Nephron (organoid): ENCODE measurements at regions not wholly inside any gene's neighbourhood (a gene's known extent, or its start where the extent isn't known, plus 50 kb on each side); places are given as distances from the start of the nearest gene placed in this dataset.

Experiments used
- H3K27ac Mint-ChIP-seq, 3 experiments: 2 replicates each; pipeline ENCODE4 v1.8.0; 2020; ENCODE audit warnings: mixed read lengths in 3 of 3, mild to moderate bottlenecking in 2 of 3, moderate library complexity in 1 of 3
- H3K27me3 Mint-ChIP-seq: 2 replicates; pipeline ENCODE4 v1.8.0; 2021; ENCODE audit warnings: low read depth, mild to moderate bottlenecking, moderate library complexity, mixed read lengths
- H3K36me3 Mint-ChIP-seq: 2 replicates; pipeline ENCODE4 v1.8.0; 2020; ENCODE audit warnings: low read depth, mixed read lengths
- H3K4me1 Mint-ChIP-seq: 2 replicates; pipeline ENCODE4 v1.8.0; 2020; ENCODE audit warnings: mixed read lengths
- H3K4me3 Mint-ChIP-seq, 3 experiments: 2 replicates each; pipeline ENCODE4 v1.8.0; 2020; ENCODE audit warnings: mild to moderate bottlenecking in 3 of 3, mixed read lengths in 3 of 3, moderate library complexity in 2 of 3
- H3K9me3 Mint-ChIP-seq: 2 replicates; pipeline ENCODE4 v1.8.0; 2020; ENCODE audit warnings: mixed read lengths
- TF ChIP-seq, protein P1 (sequence below), 3 experiments: fragments of 200-600 bp; sonication (generic); IDR thresholded peaks; one replicate each; pipeline ENCODE4 v1.5.0; 2021; ENCODE audit warnings: antibody characterized with exemption in 3 of 3; ENCODE audit not compliant: unreplicated experiment in 3 of 3

DNA sequence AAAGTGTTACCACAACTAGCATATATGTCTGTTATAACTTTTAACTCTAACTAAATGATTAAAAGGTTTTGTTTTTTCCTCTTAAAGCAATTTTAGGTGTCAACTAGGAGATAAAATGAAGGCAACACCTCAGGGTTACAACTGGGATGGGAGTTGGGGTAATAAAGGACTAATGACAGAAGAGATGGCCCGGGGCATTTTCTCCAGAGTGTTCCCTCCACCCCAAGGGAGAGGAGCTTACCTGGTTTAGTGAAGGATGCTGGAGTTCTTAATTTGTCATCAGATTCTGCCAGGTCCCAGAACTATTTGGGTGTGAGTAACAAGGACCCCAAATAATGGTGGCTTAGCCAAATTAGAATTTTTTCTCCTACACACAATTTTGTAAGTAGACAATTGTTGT, 260.3 kb downstream of the CD109 start:
- H3K27ac Mint-ChIP-seq, result no peak overlapping the region
- peaks cover 4% of the 10 kb centered on the region for H3K4me1 Mint-ChIP-seq
- H3K4me3 Mint-ChIP-seq, result no peak overlapping the region
- no peaks in the 10 kb centered on the region for H3K27me3 Mint-ChIP-seq
- TF ChIP-seq, protein P1, sequence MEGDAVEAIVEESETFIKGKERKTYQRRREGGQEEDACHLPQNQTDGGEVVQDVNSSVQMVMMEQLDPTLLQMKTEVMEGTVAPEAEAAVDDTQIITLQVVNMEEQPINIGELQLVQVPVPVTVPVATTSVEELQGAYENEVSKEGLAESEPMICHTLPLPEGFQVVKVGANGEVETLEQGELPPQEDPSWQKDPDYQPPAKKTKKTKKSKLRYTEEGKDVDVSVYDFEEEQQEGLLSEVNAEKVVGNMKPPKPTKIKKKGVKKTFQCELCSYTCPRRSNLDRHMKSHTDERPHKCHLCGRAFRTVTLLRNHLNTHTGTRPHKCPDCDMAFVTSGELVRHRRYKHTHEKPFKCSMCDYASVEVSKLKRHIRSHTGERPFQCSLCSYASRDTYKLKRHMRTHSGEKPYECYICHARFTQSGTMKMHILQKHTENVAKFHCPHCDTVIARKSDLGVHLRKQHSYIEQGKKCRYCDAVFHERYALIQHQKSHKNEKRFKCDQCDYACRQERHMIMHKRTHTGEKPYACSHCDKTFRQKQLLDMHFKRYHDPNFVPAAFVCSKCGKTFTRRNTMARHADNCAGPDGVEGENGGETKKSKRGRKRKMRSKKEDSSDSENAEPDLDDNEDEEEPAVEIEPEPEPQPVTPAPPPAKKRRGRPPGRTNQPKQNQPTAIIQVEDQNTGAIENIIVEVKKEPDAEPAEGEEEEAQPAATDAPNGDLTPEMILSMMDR (IDR thresholded peaks at IDR 0.05; ENCODE audit: unreplicated experiment in 3 of 3), result no peak
- no peaks in the 10 kb centered on the region for H3K36me3 Mint-ChIP-seq
- peaks cover 5% of the 10 kb centered on the region for H3K9me3 Mint-ChIP-seq

DNA sequence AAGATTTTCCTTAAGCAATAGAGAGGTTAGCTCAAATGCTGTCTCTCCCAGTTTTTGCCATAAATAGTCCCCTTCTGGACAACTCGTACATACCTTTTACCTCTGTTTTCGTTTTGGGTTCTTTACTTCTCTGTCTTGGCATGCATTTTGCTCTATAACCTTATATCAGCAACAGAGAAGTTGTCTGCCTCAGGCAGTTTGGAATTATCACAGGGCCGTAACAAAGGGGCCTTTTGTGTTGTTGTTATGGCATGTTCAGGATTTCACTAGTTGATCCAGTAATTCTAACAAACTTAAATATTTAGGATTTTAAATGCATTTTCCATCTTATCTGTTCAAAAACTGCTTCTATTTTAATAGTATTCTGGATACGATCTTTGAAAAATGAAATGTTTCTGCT, 259.8 kb downstream of the CD109 start:
- Mint-ChIP-seq H3K36me3 (no peaks in the 10 kb centered on the region), H3K4me3 (no peak overlapping the region), H3K9me3 (peaks cover under 1% of the 10 kb centered on the region), H3K27me3 (no peaks in the 10 kb centered on the region), H3K4me1 (peaks cover 8% of the 10 kb centered on the region), H3K27ac (no peak overlapping the region)
- TF ChIP-seq, protein P1 (IDR thresholded peaks at IDR 0.05; ENCODE audit: unreplicated experiment in 3 of 3), result no peak

DNA sequence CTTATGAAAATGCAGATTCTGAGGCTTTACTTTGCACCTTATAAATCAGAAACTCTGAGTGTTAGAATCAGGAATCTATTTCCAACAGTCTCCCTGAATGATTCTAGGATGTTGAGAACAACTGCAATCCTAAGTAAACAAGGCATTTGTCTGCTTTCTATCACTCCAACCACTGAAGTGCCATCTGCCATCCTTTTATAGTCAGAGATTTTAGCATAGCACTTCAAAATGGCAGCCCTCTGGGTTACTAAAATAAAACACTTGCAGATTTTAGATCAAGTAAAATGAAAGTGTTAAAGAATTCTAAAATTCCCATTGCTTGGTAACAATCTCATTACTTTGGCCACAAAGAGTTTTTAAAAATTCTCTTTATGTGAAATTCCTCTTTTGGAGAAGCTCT, 258.9 kb downstream of the CD109 start:
- no peaks in the 10 kb centered on the region for H3K36me3 Mint-ChIP-seq
- H3K4me1 Mint-ChIP-seq, result peaks cover 8% of the 10 kb centered on the region
- no peaks in the 10 kb centered on the region for H3K27me3 Mint-ChIP-seq
- H3K9me3 Mint-ChIP-seq, result no peaks in the 10 kb centered on the region
- H3K4me3 Mint-ChIP-seq, result no peak overlapping the region
- TF ChIP-seq, protein P1 (IDR thresholded peaks at IDR 0.05; ENCODE audit: unreplicated experiment in 3 of 3), result no peak
- H3K27ac Mint-ChIP-seq, result no peak overlapping the region

DNA sequence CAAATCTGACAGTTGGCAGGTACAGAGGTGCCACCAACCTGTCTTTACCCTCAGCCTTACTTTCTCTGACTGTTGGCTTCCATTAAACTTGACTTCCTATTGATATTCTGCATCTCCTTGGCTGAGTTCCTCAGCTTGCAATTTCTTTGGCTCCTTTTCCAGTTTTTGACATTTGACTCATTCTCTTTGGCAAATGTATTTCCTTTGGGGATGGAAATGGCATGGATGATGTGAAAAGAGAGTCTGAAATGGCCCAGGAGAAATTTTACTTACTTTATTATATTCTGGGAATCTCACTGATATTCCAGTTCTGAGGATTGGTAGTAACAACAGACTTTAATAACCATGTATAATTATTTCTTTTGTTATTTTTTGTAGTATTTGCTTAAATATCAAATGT, 255.2 kb downstream of the CD109 start:
- Mint-ChIP-seq H3K36me3 (no peaks in the 10 kb centered on the region), H3K4me1 (peaks cover 8% of the 10 kb centered on the region), H3K27ac (no peak overlapping the region), H3K9me3 (peaks cover 8% of the 10 kb centered on the region), H3K4me3 (no peak overlapping the region), H3K27me3 (peaks cover 8% of the 10 kb centered on the region)
- TF ChIP-seq, protein P1 (IDR thresholded peaks at IDR 0.05; ENCODE audit: unreplicated experiment in 3 of 3), result no peak

DNA sequence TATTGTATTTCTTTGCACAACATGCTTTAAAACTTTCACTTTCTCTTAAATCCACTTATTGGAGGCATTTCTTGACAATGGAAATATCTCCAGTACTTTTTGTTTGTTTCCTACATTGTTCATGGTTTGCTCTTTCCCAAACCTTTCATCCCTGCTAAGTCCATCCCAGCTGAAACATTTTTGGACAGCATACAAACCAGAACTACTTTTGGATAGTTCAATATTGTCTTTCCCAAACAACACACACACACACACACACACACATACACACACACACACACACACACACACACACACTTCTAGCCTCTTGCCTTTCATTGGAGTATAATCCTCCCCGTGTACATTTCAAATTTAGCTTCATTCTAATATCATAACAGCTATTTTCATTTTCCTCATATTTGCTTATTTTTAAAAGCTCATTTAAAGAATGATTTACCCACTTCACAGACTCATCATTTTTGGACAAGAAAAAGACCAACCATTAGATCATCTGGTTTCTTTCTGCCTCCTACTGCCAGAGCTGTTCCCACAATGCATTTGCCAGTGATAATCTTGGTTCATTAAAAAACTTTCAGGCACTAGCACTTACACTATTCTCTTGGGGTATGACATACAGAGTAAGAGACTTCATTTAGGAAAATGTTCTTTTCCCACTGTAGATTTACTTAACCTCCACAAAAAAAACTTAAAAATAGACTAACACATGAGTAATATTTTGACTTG, 248.1 kb downstream of the CD109 start:
- Mint-ChIP-seq H3K4me3 (no peak overlapping the region), H3K4me1 (peaks cover 11% of the 10 kb centered on the region), H3K36me3 (no peaks in the 10 kb centered on the region), H3K9me3 (peaks cover 8% of the 10 kb centered on the region), H3K27me3 (peaks cover 11% of the 10 kb centered on the region), H3K27ac (no peak overlapping the region)
- TF ChIP-seq, protein P1 (IDR thresholded peaks at IDR 0.05; ENCODE audit: unreplicated experiment in 3 of 3), result no peak

DNA sequence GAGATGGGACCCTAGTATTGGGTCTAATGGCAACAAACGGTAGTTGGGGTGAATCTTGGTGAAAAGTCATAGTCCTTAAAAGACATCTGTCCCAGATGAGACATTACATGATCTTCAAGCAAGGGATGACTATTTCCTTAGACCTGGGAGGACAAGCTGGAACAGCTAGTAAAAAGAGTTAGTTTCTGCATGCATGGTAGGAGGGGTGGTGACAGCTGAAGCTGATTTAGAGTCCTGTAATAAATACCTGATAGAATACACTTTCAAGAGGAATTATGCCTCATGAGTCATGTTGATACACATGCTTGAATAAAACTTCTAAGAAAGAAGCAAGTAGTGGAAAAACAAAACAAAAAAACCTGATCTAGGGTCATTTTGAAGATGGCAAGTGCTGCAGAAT, 247.4 kb downstream of the CD109 start:
- Mint-ChIP-seq H3K4me3 (no peak overlapping the region), H3K36me3 (no peaks in the 10 kb centered on the region), H3K27me3 (peaks cover 11% of the 10 kb centered on the region), H3K4me1 (peaks cover 11% of the 10 kb centered on the region), H3K9me3 (peaks cover 8% of the 10 kb centered on the region), H3K27ac (no peak overlapping the region)
- TF ChIP-seq, protein P1 (IDR thresholded peaks at IDR 0.05; ENCODE audit: unreplicated experiment in 3 of 3), result no peak
